H9 (cell line): ENCODE measurements at regions not wholly inside any gene's neighbourhood (a gene's known extent, or its start where the extent isn't known, plus 50 kb on each side); places are given as distances from the start of the nearest gene placed in this dataset.

Experiments used
- DNase-seq: peaks from one replicate; pipeline ENCODE4 v3.0.0-alpha.2; 2017
- H2AFZ ChIP-seq: one replicate; pipeline ENCODE4 v1.6.1; 2013; ENCODE audit warnings: mild to moderate bottlenecking, low read length, control low read depth, moderate library complexity
- H2AK5ac ChIP-seq: 2 replicates; pipeline ENCODE4 v1.6.1; 2013; ENCODE audit warnings: low read length, control low read depth, mixed read lengths; ENCODE audit not compliant: insufficient read length
- H2BK120ac ChIP-seq: one replicate; pipeline ENCODE4 v1.6.1; 2013; ENCODE audit warnings: low read depth, mild to moderate bottlenecking, low read length, control low read depth, inconsistent platforms; ENCODE audit not compliant: poor library complexity, severe bottlenecking
- H2BK12ac ChIP-seq: 2 replicates; pipeline ENCODE4 v1.6.1; 2013; ENCODE audit warnings: low read length, control low read depth, mixed read lengths, low read depth; ENCODE audit not compliant: insufficient read length
- H2BK15ac ChIP-seq: 2 replicates; pipeline ENCODE4 v1.6.1; 2013; ENCODE audit warnings: low read depth, low read length, control low read depth
- H2BK20ac ChIP-seq: one replicate; pipeline ENCODE4 v1.6.1; 2013; ENCODE audit warnings: low read depth, mild to moderate bottlenecking, low read length, control low read depth, inconsistent platforms; ENCODE audit not compliant: poor library complexity, severe bottlenecking
- H2BK5ac ChIP-seq: 2 replicates; pipeline ENCODE4 v1.6.1; 2013; ENCODE audit warnings: low read length, control low read depth, mixed read lengths; ENCODE audit not compliant: insufficient read length
- H3K14ac ChIP-seq: 2 replicates; pipeline ENCODE4 v1.6.1; 2013; ENCODE audit warnings: low read length, control low read depth; ENCODE audit not compliant: insufficient read depth
- H3K18ac ChIP-seq: 2 replicates; pipeline ENCODE4 v1.6.1; 2013; ENCODE audit warnings: low read depth, mild to moderate bottlenecking, mixed read lengths, low read length, control low read depth; ENCODE audit not compliant: insufficient read length
- H3K23ac ChIP-seq: 2 replicates; pipeline ENCODE4 v1.6.1; 2013; ENCODE audit warnings: low read length, control low read depth, mixed read lengths, low read depth; ENCODE audit not compliant: insufficient read length
- H3K23me2 ChIP-seq: 2 replicates; pipeline ENCODE4 v1.6.1; 2013; ENCODE audit warnings: low read depth, mild to moderate bottlenecking, mixed read lengths, low read length, control low read depth; ENCODE audit not compliant: insufficient read length, poor library complexity, severe bottlenecking
- H3K27ac ChIP-seq: 2 replicates; pipeline ENCODE4 v1.5.1; 2013; ENCODE audit warnings: low read length, control low read depth, mixed read lengths, low read depth; ENCODE audit not compliant: insufficient read length
- H3K27me3 ChIP-seq: 2 replicates; pipeline ENCODE4 v1.6.1; 2013; ENCODE audit warnings: low read length, control low read depth, inconsistent platforms; ENCODE audit not compliant: insufficient read depth
- H3K4ac ChIP-seq: 2 replicates; pipeline ENCODE4 v1.6.1; 2013; ENCODE audit warnings: low read depth, mild to moderate bottlenecking, control low read depth, inconsistent platforms, low read length, moderate library complexity
- H3K4me1 ChIP-seq: 2 replicates; pipeline ENCODE4 v1.6.1; 2013; ENCODE audit warnings: low read length, control low read depth, inconsistent platforms; ENCODE audit not compliant: insufficient read depth
- H3K4me2 ChIP-seq: 2 replicates; pipeline ENCODE4 v1.6.1; 2013; ENCODE audit warnings: low read length, control low read depth, mixed read lengths; ENCODE audit not compliant: insufficient read length, insufficient read depth
- H3K56ac ChIP-seq: 2 replicates; pipeline ENCODE4 v1.6.1; 2013; ENCODE audit warnings: low read depth, mild to moderate bottlenecking, mixed read lengths, low read length, control low read depth; ENCODE audit not compliant: insufficient read length
- H3K79me1 ChIP-seq: 2 replicates; pipeline ENCODE4 v1.6.1; 2013; ENCODE audit warnings: low read depth, mild to moderate bottlenecking, moderate library complexity, low read length, control low read depth, inconsistent platforms; ENCODE audit not compliant: insufficient read depth, poor library complexity, severe bottlenecking
- H3K79me2 ChIP-seq: 2 replicates; pipeline ENCODE4 v1.6.1; 2013; ENCODE audit warnings: low read length, control low read depth, inconsistent platforms; ENCODE audit not compliant: insufficient read depth
- H3K9ac ChIP-seq: 2 replicates; pipeline ENCODE4 v1.6.1; 2013; ENCODE audit warnings: low read length, control low read depth, mixed read lengths; ENCODE audit not compliant: insufficient read length; ENCODE audit errors: extremely low read depth
- H3K9me3 ChIP-seq: one replicate; pipeline ENCODE4 v1.6.1; 2013; ENCODE audit warnings: low read depth, low read length, inconsistent platforms; ENCODE audit not compliant: control insufficient read depth
- H3T11ph ChIP-seq: one replicate; pipeline ENCODE4 v1.6.1; 2013; ENCODE audit warnings: mild to moderate bottlenecking, low read length, control low read depth, inconsistent platforms
- H4K20me1 ChIP-seq: one replicate; pipeline ENCODE4 v1.6.1; 2013; ENCODE audit not compliant: control insufficient read depth, insufficient read length, insufficient read depth
- H4K5ac ChIP-seq: 2 replicates; pipeline ENCODE4 v1.6.1; 2013; ENCODE audit warnings: low read depth, mild to moderate bottlenecking, mixed read lengths, low read length, control low read depth; ENCODE audit not compliant: insufficient read length
- H4K8ac ChIP-seq: replicated peaks from 2 replicates; pipeline ENCODE4 v1.6.1; 2013; ENCODE audit warnings: low read length, control low read depth, mixed read lengths, low read depth; ENCODE audit not compliant: insufficient read length
- H4K91ac ChIP-seq: 2 replicates; pipeline ENCODE4 v1.6.1; 2013; ENCODE audit warnings: low read depth, mild to moderate bottlenecking, moderate library complexity, mixed read lengths, low read length, control low read depth; ENCODE audit not compliant: insufficient read length
- H3K27ac Mint-ChIP-seq, 3 experiments: 2 replicates in 2 of 3; 3 replicates in 1 of 3; pipeline ENCODE4 v1.8.0; 2020 to 2021; ENCODE audit warnings: mixed read lengths in 3 of 3, mild to moderate bottlenecking in 1 of 3, moderate library complexity in 1 of 3
- H3K27me3 Mint-ChIP-seq: 2 replicates; pipeline ENCODE4 v1.8.0; 2021; ENCODE audit warnings: low read depth, mild to moderate bottlenecking, moderate library complexity, mixed read lengths
- H3K36me3 Mint-ChIP-seq, 3 experiments: 2 replicates in 2 of 3; 3 replicates in 1 of 3; pipeline ENCODE4 v1.8.0; 2020 to 2021; ENCODE audit warnings: low read depth in 3 of 3, mixed read lengths in 3 of 3; ENCODE audit not compliant: insufficient read depth in 1 of 3
- H3K4me1 Mint-ChIP-seq, 2 experiments: 2 replicates each; pipeline ENCODE4 v1.8.0; 2020; ENCODE audit warnings: mixed read lengths in 2 of 2
- H3K4me3 Mint-ChIP-seq, 2 experiments: 2 replicates in 1 of 2; 3 replicates in 1 of 2; pipeline ENCODE4 v1.8.0; 2020 to 2021; ENCODE audit warnings: mild to moderate bottlenecking in 2 of 2, mixed read lengths in 2 of 2, moderate library complexity in 1 of 2
- H3K9me3 Mint-ChIP-seq, 2 experiments: 2 replicates in 1 of 2; 3 replicates in 1 of 2; pipeline ENCODE4 v1.8.0; 2020; ENCODE audit warnings: mild to moderate bottlenecking in 2 of 2, mixed read lengths in 2 of 2, moderate library complexity in 1 of 2
- WGBS: extraction: QIAGEN DNeasy Blood & Tissue Kit; methylation state at CpG from one replicate; pipeline ENCODE4 v1.1.7; 2013; ENCODE audit warnings: missing lambda C conversion rate, low lambda C conversion rate, mixed read lengths; ENCODE audit not compliant: insufficient read length; ENCODE audit errors: extremely low coverage; 5-methylcytosine and 5-hydroxymethylcytosine counted together
- TF ChIP-seq, protein P1 (sequence below): fragments of 200-600 bp; sonication (generic); conservative IDR thresholded peaks from 3 replicates; pipeline ENCODE4 v1.8.0; 2021; ENCODE audit warnings: antibody characterized with exemption, mild to moderate bottlenecking

DNA sequence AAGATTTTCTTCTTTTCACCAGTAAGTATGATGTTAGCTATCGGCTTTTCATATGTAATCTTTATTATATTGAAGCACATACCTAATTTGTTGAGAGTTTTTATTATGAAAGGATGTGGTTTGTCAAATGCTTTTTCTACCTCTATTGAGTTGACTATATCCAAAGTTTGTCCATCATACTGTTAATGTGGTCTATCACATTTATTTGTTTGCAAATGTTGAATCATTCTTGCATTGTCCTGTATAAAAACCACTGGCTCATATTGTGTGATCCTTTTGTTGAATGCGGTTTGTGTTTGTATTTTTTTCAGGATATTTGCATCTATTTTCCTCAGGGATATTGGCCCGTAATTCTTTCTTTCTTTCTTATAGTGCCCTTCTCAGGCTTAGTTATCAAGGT is 675.5 kb downstream of the NUP35 start:
- TF ChIP-seq, protein P1, sequence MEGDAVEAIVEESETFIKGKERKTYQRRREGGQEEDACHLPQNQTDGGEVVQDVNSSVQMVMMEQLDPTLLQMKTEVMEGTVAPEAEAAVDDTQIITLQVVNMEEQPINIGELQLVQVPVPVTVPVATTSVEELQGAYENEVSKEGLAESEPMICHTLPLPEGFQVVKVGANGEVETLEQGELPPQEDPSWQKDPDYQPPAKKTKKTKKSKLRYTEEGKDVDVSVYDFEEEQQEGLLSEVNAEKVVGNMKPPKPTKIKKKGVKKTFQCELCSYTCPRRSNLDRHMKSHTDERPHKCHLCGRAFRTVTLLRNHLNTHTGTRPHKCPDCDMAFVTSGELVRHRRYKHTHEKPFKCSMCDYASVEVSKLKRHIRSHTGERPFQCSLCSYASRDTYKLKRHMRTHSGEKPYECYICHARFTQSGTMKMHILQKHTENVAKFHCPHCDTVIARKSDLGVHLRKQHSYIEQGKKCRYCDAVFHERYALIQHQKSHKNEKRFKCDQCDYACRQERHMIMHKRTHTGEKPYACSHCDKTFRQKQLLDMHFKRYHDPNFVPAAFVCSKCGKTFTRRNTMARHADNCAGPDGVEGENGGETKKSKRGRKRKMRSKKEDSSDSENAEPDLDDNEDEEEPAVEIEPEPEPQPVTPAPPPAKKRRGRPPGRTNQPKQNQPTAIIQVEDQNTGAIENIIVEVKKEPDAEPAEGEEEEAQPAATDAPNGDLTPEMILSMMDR = no peak
- no CpG with 5 or more reads among the region's 3 CpGs for WGBS
- no peak overlapping the region for H3K27ac ChIP-seq

More for the DNA sequence above, 675.5 kb downstream of the NUP35 start:
- H3K18ac ChIP-seq = no peak overlapping the region
- H4K5ac ChIP-seq = no peak overlapping the region
- Mint-ChIP-seq H3K9me3 (peaks cover 6 to 9% of the 10 kb centered on the region in 2 experiments; a peak in 4 of 5 replicates), H3K27ac (no peak overlapping the region), H3K27me3 (no peaks in the 10 kb centered on the region), H3K4me3 (no peak overlapping the region), H3K36me3 (peaks cover 0 to 4% (median 3%) of the 10 kb centered on the region in 3 experiments; a peak in 2 of 7 replicates), H3K4me1 (no peaks in the 10 kb centered on the region)
- H3K9ac ChIP-seq = no peak overlapping the region
- no peak overlapping the region for H3T11ph ChIP-seq
- H3K9me3 ChIP-seq = no peaks in the 10 kb centered on the region
- H2BK20ac ChIP-seq = no peak overlapping the region
- no peak overlapping the region for H2BK15ac ChIP-seq
- no peak overlapping the region for H2AFZ ChIP-seq
- no peak overlapping the region for H3K14ac ChIP-seq
- no peaks in the 10 kb centered on the region for H3K23me2 ChIP-seq
- no peak for DNase-seq
- H3K23ac ChIP-seq = no peak overlapping the region
- no peaks in the 10 kb centered on the region for H4K20me1 ChIP-seq
- no peaks in the 10 kb centered on the region for H3K27me3 ChIP-seq
- no peak overlapping the region for H4K91ac ChIP-seq
- no peak overlapping the region for H3K4me2 ChIP-seq
- no peak overlapping the region for H2AK5ac ChIP-seq
- H3K79me1 ChIP-seq = no peaks in the 10 kb centered on the region
- no peaks in the 10 kb centered on the region for H3K79me2 ChIP-seq
- no peaks in the 10 kb centered on the region for H3K4me1 ChIP-seq
- no peak overlapping the region for H4K8ac ChIP-seq
- no peak overlapping the region for H2BK120ac ChIP-seq
- H2BK12ac ChIP-seq = no peak overlapping the region
- no peak overlapping the region for H3K56ac ChIP-seq
- no peak overlapping the region for H2BK5ac ChIP-seq
- H3K4ac ChIP-seq = no peak overlapping the region
